PC-3 (cell line): ENCODE measurements at regions not wholly inside any gene's neighbourhood (a gene's known extent, or its start where the extent isn't known, plus 50 kb on each side); places are given as distances from the start of the nearest gene placed in this dataset.

Experiments
- ATAC-seq: fragments of 200-7000 bp; cut with Tn5 transposase; 2 replicates; pipeline ENCODE4 v1.9.1; 2020; ENCODE audit warnings: mild to moderate bottlenecking, moderate library complexity
- BruUV-seq: library from RNA; stranded (reverse); fragments of 400-500 nt; replicated peaks from 2 replicates; lab custom pipeline; 2021; lab: Mats Ljungman, UMichigan
- CTCF ChIA-PET: fragments of 300-600 bp; sonication (Branson Sonifier 250); formaldehyde crosslinking; loops from one replicate; lab custom pipeline; 2022; ENCODE audit warnings: antibody characterized with exemption; lab: Charles Lee
- POLR2A ChIA-PET: fragments of 300-600 bp; sonication (Branson Sonifier 250); formaldehyde crosslinking; loops from one replicate; lab custom pipeline; 2022; ENCODE audit warnings: antibody characterized with exemption; ENCODE audit not compliant: unreplicated experiment; lab: Charles Lee
- DNase-seq: peaks from one replicate; pipeline ENCODE4 v3.0.0-alpha.2; 2015
- H2AFZ ChIP-seq: fragments of 300-600 bp; sonication (generic); 2 replicates; pipeline ENCODE4 v1.6.0; 2016; ENCODE audit warnings: antibody characterized with exemption, low read length
- H3F3A ChIP-seq: fragments of 300-600 bp; sonication (generic); one replicate; pipeline ENCODE4 v1.6.0; 2017; ENCODE audit warnings: antibody characterized with exemption, low read length, control low read depth, mild to moderate bottlenecking; ENCODE audit not compliant: unreplicated experiment
- H3K27ac ChIP-seq: fragments of 300-600 bp; sonication (generic); 2 replicates; pipeline ENCODE4 v1.5.1; 2016; ENCODE audit warnings: mild to moderate bottlenecking, low read length
- H3K27me3 ChIP-seq: fragments of 300-600 bp; sonication (generic); 2 replicates; pipeline ENCODE4 v1.6.1; 2016; ENCODE audit warnings: low read length, mixed read lengths
- H3K36me3 ChIP-seq: fragments of 300-600 bp; sonication (generic); 2 replicates; pipeline ENCODE4 v1.6.1; 2016; ENCODE audit warnings: low read depth, mixed run types, low read length, mixed read lengths
- H3K4me1 ChIP-seq: fragments of 300-600 bp; sonication (generic); 2 replicates; pipeline ENCODE4 v1.5.1; 2016; ENCODE audit warnings: low read length; ENCODE audit not compliant: insufficient read depth
- H3K4me2 ChIP-seq: fragments of 300-600 bp; sonication (generic); 2 replicates; pipeline ENCODE4 v1.6.0; 2016; ENCODE audit warnings: low read length
- H3K4me3 ChIP-seq: fragments of 300-600 bp; sonication (generic); 2 replicates; pipeline ENCODE4 v1.5.1; 2016; ENCODE audit warnings: mild to moderate bottlenecking, low read length, mixed read lengths
- H3K79me2 ChIP-seq: fragments of 300-600 bp; sonication (generic); 2 replicates; pipeline ENCODE4 v1.6.1; 2017; ENCODE audit warnings: low read length, mixed read lengths
- H3K9ac ChIP-seq: fragments of 300-600 bp; sonication (generic); 2 replicates; pipeline ENCODE4 v1.6.0; 2016; ENCODE audit warnings: mild to moderate bottlenecking, low read length
- H3K9me2 ChIP-seq: fragments of 300-600 bp; sonication (generic); replicated peaks from 2 replicates; pipeline ENCODE4 v1.6.1; 2016; ENCODE audit warnings: mixed run types, low read length, mixed read lengths
- H3K9me3 ChIP-seq: fragments of 300-600 bp; sonication (generic); 2 replicates; pipeline ENCODE4 v1.6.1; 2016; ENCODE audit warnings: low read length, mixed read lengths
- H4K20me1 ChIP-seq: fragments of 300-600 bp; sonication (generic); 2 replicates; pipeline ENCODE4 v1.6.1; 2016; ENCODE audit warnings: low read length, mixed read lengths
- EZH2 ChIP-seq: fragments of 300-600 bp; sonication (generic); IDR thresholded peaks from one replicate; pipeline ENCODE4 v1.6.1; 2017; ENCODE audit warnings: antibody characterized with exemption, mild to moderate bottlenecking, low read length; ENCODE audit not compliant: unreplicated experiment
- EZH2phosphoT487 ChIP-seq: fragments of 300-600 bp; sonication (generic); IDR thresholded peaks from 2 replicates; pipeline ENCODE4 v1.6.1; 2018; ENCODE audit warnings: mild to moderate bottlenecking, antibody characterized with exemption, low read length, borderline replicate concordance
- intact Hi-C: fragments of 100-400 bp; cut with micrococcal nuclease; formaldehyde crosslinking; loops from 2 replicates; pipeline ENCODE4 v1.9.0; 2023
- TF ChIP-seq, protein P1 (sequence below): fragments of 300-600 bp; sonication (generic); conservative IDR thresholded peaks from 2 replicates; pipeline ENCODE4 v1.5.1; 2017; ENCODE audit warnings: antibody characterized with exemption, low read depth, mild to moderate bottlenecking, low read length

DNA sequence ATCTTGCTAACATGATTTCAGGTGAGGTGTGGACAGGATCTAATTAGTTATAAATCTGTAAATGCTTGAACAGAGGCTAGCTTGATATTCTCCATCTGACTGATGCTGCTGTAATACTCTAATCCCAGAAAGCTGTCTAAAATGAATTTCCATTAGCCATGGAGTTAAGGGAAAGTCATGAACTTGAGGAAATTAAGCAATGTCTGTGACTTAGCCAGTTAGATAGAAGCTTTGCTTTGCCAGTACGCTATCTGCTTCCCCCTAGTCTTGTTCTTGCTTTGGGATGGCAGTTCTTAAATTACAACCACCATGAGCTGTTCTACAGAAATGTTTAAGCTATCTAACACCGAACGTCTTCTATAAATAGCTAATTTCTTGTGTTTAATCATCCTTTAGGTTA is 195.7 kb downstream of the PRL start:
- no TSS peak for BruUV-seq
- Histone ChIP-seq H4K20me1 (no peaks in the 10 kb centered on the region), H3K9me2 (no peaks in the 10 kb centered on the region), H3K4me2 (no peak overlapping the region), H3K9ac (no peak overlapping the region), H3K27ac (no peak overlapping the region), H3K9me3 (no peaks in the 10 kb centered on the region), H3F3A (no peaks in the 10 kb centered on the region), H3K27me3 (no peaks in the 10 kb centered on the region), H3K79me2 (no peaks in the 10 kb centered on the region), H2AFZ (no peak overlapping the region), H3K4me3 (no peak overlapping the region), H3K36me3 (no peaks in the 10 kb centered on the region), H3K4me1 (no peaks in the 10 kb centered on the region)
- DNase-seq (no peak), ATAC-seq (no peak)
- POLR2A ChIA-PET, result interaction anchor here (0.6 kb wide), 1 partner anchor 1460 kb away, joined by 3 read pairs; no protein-coding TSS in a partner anchor
- intact Hi-C loops, result no loop called here
- TF ChIP-seq EZH2phosphoT487 (no peak), EZH2 (no peak)
- TF ChIP-seq, protein P1, sequence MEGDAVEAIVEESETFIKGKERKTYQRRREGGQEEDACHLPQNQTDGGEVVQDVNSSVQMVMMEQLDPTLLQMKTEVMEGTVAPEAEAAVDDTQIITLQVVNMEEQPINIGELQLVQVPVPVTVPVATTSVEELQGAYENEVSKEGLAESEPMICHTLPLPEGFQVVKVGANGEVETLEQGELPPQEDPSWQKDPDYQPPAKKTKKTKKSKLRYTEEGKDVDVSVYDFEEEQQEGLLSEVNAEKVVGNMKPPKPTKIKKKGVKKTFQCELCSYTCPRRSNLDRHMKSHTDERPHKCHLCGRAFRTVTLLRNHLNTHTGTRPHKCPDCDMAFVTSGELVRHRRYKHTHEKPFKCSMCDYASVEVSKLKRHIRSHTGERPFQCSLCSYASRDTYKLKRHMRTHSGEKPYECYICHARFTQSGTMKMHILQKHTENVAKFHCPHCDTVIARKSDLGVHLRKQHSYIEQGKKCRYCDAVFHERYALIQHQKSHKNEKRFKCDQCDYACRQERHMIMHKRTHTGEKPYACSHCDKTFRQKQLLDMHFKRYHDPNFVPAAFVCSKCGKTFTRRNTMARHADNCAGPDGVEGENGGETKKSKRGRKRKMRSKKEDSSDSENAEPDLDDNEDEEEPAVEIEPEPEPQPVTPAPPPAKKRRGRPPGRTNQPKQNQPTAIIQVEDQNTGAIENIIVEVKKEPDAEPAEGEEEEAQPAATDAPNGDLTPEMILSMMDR, result no peak
- CTCF ChIA-PET, result no interaction called here

DNA sequence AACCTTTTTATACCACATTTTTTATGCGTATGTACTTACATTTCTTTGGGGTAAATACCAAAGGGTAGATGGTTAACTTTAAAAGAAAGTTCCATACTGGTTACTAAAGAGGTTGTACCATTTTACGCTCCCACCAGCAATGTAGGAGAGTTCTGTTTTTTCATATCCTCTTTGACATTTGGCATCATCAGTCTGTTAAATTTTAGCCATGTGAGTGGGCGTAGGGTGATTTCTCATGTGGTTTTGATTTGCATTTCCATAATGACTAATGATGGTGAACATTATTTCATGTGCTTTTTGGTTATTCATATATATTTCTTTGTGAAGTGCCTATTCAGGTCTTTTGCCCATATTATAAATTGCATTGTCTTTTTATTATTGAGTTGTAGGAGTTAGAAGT is 194.2 kb downstream of the PRL start:
- Histone ChIP-seq H3K27ac (no peak overlapping the region), H3K9ac (no peak overlapping the region), H3K4me2 (no peak overlapping the region), H3K4me3 (no peak overlapping the region), H3K79me2 (no peaks in the 10 kb centered on the region), H3K9me2 (no peaks in the 10 kb centered on the region), H3K36me3 (no peaks in the 10 kb centered on the region), H2AFZ (no peak overlapping the region), H4K20me1 (no peaks in the 10 kb centered on the region), H3F3A (no peaks in the 10 kb centered on the region), H3K27me3 (no peaks in the 10 kb centered on the region), H3K4me1 (no peaks in the 10 kb centered on the region), H3K9me3 (no peaks in the 10 kb centered on the region)
- CTCF ChIA-PET, result no interaction called here
- POLR2A ChIA-PET, result no interaction called here
- intact Hi-C loops, result no loop called here
- DNase-seq (no peak), ATAC-seq (no peak)
- TF ChIP-seq, protein P1, result no peak
- TF ChIP-seq EZH2 (no peak), EZH2phosphoT487 (no peak)
- no TSS peak for BruUV-seq

DNA sequence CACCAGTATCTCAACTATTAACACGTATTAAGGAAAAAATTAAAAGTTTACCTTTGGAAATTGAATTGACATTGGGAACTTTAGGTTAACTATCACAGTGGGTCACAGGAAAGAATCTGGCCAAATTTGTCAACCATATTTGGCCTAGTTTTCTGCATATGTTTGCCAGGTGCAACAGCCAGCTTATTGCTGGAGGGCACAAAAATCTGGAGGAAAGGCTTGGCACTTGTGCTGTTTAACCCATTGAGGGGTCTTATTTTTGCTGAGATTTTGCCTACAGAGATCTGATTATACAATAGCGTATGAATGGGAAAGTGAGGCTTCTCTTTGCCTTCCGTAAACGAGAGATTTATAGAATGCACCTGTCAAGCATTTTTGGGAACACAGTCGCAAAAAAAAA is 190.4 kb downstream of the PRL start:
- no TSS peak for BruUV-seq
- DNase-seq (no peak), ATAC-seq (no peak)
- intact Hi-C loops, result no loop called here
- H3K9ac ChIP-seq, result no peak overlapping the region
- no peak overlapping the region for H3K4me2 ChIP-seq
- no peaks in the 10 kb centered on the region for H4K20me1 ChIP-seq
- H3K36me3 ChIP-seq, result no peaks in the 10 kb centered on the region
- ChIA-PET POLR2A (no interaction called here), CTCF (no interaction called here)
- H3K27ac ChIP-seq, result no peak overlapping the region
- no peak overlapping the region for H2AFZ ChIP-seq
- no peaks in the 10 kb centered on the region for H3K27me3 ChIP-seq
- no peak overlapping the region for H3K4me3 ChIP-seq
- no peaks in the 10 kb centered on the region for H3K79me2 ChIP-seq
- H3K4me1 ChIP-seq, result no peaks in the 10 kb centered on the region
- no peaks in the 10 kb centered on the region for H3K9me3 ChIP-seq
- no peaks in the 10 kb centered on the region for H3K9me2 ChIP-seq
- no peaks in the 10 kb centered on the region for H3F3A ChIP-seq
- TF ChIP-seq EZH2phosphoT487 (no peak), EZH2 (no peak)
- TF ChIP-seq, protein P1, result no peak
